ENCODE measurements at regions not wholly inside any gene's neighbourhood (a gene's known extent, or its start where the extent isn't known, plus 50 kb on each side); places are given as distances from the start of the nearest gene placed in this dataset.
"Not testable (repeated sequence)": the region's sequence is repeated elsewhere in the genome, so short reads cannot be mapped to it uniquely, and the experiment has no call there.

- no peak for DNase-seq (ENCODE audit: low spot score)
Measured at GRCh38 chr16:11416228-11417001, 71.2 kb downstream of the RMI2 start.

GRCh38 chr16:11417487-11417886 lies 72.2 kb downstream of the RMI2 start:
- DNase-seq (ENCODE audit: low spot score), result no peak

- no peak for DNase-seq (ENCODE audit: low spot score)
Measured at GRCh38 chr16:11418506-11418905, 73.2 kb downstream of the RMI2 start.

- not testable (repeated sequence) for DNase-seq (ENCODE audit: low spot score)
Measured at GRCh38 chr16:11420067-11420466, 74.8 kb downstream of the RMI2 start.

GRCh38 chr16:11420895-11421294 lies 75.6 kb downstream of the RMI2 start:
- no peak for DNase-seq (ENCODE audit: low spot score)

- no peak for DNase-seq (ENCODE audit: low spot score)
Measured at GRCh38 chr16:11422381-11423314, 77.4 kb downstream of the RMI2 start.

GRCh38 chr16:11423315-11424117 lies 78.3 kb downstream of the RMI2 start:
- DNase-seq (ENCODE audit: low spot score), result no peak

- no peak for DNase-seq (ENCODE audit: low spot score)
Measured at GRCh38 chr16:11424118-11424460, 78.8 kb downstream of the RMI2 start.

- DNase-seq (ENCODE audit: low spot score), result no peak
Measured at GRCh38 chr16:11425140-11425539, 79.9 kb downstream of the RMI2 start.

GRCh38 chr16:11428623-11428953 lies 83.3 kb downstream of the RMI2 start:
- DNase-seq (ENCODE audit: low spot score), result no peak

- DNase-seq (ENCODE audit: low spot score), result no peak
Measured at GRCh38 chr16:11429123-11429522, 83.9 kb downstream of the RMI2 start.

- DNase-seq (ENCODE audit: low spot score), result no peak
Measured at GRCh38 chr16:11429823-11430222, 84.6 kb downstream of the RMI2 start.

GRCh38 chr16:11430601-11431317 lies 85.5 kb downstream of the RMI2 start:
- no peak for DNase-seq (ENCODE audit: low spot score)

- no peak for DNase-seq (ENCODE audit: low spot score)
Measured at GRCh38 chr16:11431915-11432465, 86.7 kb downstream of the RMI2 start.

GRCh38 chr16:11432856-11433395 lies 87.7 kb downstream of the RMI2 start:
- DNase-seq (ENCODE audit: low spot score), result no peak

GRCh38 chr16:11435576-11435975 lies 90.3 kb downstream of the RMI2 start:
- no peak for DNase-seq (ENCODE audit: low spot score)

GRCh38 chr16:11437069-11437468 lies 91.8 kb downstream of the RMI2 start:
- DNase-seq (ENCODE audit: low spot score), result no peak

- DNase-seq (ENCODE audit: low spot score), result no peak
Measured at GRCh38 chr16:11439790-11440656, 94.8 kb downstream of the RMI2 start.

- DNase-seq (ENCODE audit: low spot score), result no peak
Measured at GRCh38 chr16:11440657-11441012, 95.4 kb downstream of the RMI2 start.

GRCh38 chr16:11445486-11445885 lies 100.2 kb downstream of the RMI2 start:
- no peak for DNase-seq (ENCODE audit: low spot score)
